Psoas muscle (tissue), 7 donors: ENCODE measurements at regions not wholly inside any gene's neighbourhood (a gene's known extent, or its start where the extent isn't known, plus 50 kb on each side); places are given as distances from the start of the nearest gene placed in this dataset.

Experiments used
- ATAC-seq, 4 donors: fragments of 200-7000 bp; cut with Tn5 transposase; one replicate each; pipeline ENCODE4 v1.9.1; 2020; ENCODE audit warnings: moderate library complexity in 3 of 4, mild to moderate bottlenecking in 2 of 4
- DNase-seq, 2 donors: peaks; one replicate each; pipeline ENCODE4 v3.0.0-alpha.2; 2020
- H3K27ac ChIP-seq: fragments of 200-600 bp; one replicate; pipeline ENCODE4 v1.8.0; 2022
- H3K27me3 ChIP-seq, 3 donors: fragments of 200-600 bp in 1 of 3; one replicate each; pipeline versions ENCODE4 v1.6.1 to v1.8.0; 2013 to 2022; ENCODE audit warnings: low read length in 2 of 3, mild to moderate bottlenecking in 2 of 3, moderate library complexity in 1 of 3; ENCODE audit not compliant: insufficient read depth in 3 of 3
- H3K36me3 ChIP-seq, 2 donors: fragments of 200-600 bp in 1 of 2; one replicate each; pipeline versions ENCODE4 v1.6.1 to v1.8.0; 2013 to 2022; ENCODE audit warnings: low read depth in 1 of 2, mild to moderate bottlenecking in 1 of 2, moderate library complexity in 1 of 2; ENCODE audit not compliant: insufficient read depth in 1 of 2
- H3K4me1 ChIP-seq: fragments of 200-600 bp; one replicate; pipeline ENCODE4 v1.8.0; 2022
- H3K4me3 ChIP-seq: fragments of 200-600 bp; one replicate; pipeline ENCODE4 v1.8.0; 2022; ENCODE audit warnings: mild to moderate bottlenecking
- H3K9me3 ChIP-seq: fragments of 200-600 bp; one replicate; pipeline ENCODE4 v1.8.0; 2022
- CTCF ChIP-seq: fragments of 200-600 bp; IDR thresholded peaks from one replicate; pipeline ENCODE4 v1.8.0; 2022; ENCODE audit warnings: antibody characterized with exemption
- WGBS, 3 donors: extraction: QIAGEN DNeasy Blood & Tissue Kit; methylation state at CpG; one replicate each; pipeline versions ENCODE4 v1.1.6 to v1.1.7; 2013; 5-methylcytosine and 5-hydroxymethylcytosine counted together
- intact Hi-C, 2 donors: fragments of 100-400 bp; cut with DNase I; formaldehyde crosslinking; loops; one replicate each; pipeline versions ENCODE4 v1.11.0 to v1.14.2; 2022
- donor health status: healthy with polysubstance abuse.
- donor health status: DM: no; HTN: no; CAD: no; lungs with moderate emphysema.
- donor health status: Bipolar disorder and iron deficiency.
- donor health status: healthy.
- donor health status: DM: yes; HTN: yes; CAD: no.
- donor health status: DM: no; HTN: no; CAD: no.
- donor health status: DM: yes; HTN: yes; CAD: no.

GRCh38 chr10:117661316-117661715 lies 118.8 kb downstream of the EMX2 start:
- intact Hi-C loops = no loop called here
- ATAC-seq (no peak), DNase-seq (no peak)
- Histone ChIP-seq H3K4me1 (no peaks in the 10 kb centered on the region), H3K27ac (no peak overlapping the region), H3K27me3 (no peaks in the 10 kb centered on the region), H3K36me3 (no peaks in the 10 kb centered on the region), H3K9me3 (no peaks in the 10 kb centered on the region), H3K4me3 (no peak overlapping the region)
- 88 to 96% (median 94%) methylated on average over 2 of the region's 2 CpGs for WGBS, 3 donors
- TF ChIP-seq CTCF = no peak

- ATAC-seq (no peak), DNase-seq (no peak)
- Histone ChIP-seq H3K4me1 (no peaks in the 10 kb centered on the region), H3K27ac (no peak overlapping the region), H3K9me3 (no peaks in the 10 kb centered on the region), H3K4me3 (no peak overlapping the region), H3K36me3 (no peaks in the 10 kb centered on the region), H3K27me3 (no peaks in the 10 kb centered on the region)
- TF ChIP-seq CTCF = no peak
- intact Hi-C loops = no loop called here
- 53 to 67% (median 62%) methylated on average over 2 of the region's 2 CpGs for WGBS, 3 donors
Observed at GRCh38 chr10:117662126-117662525, 119.6 kb downstream of the EMX2 start.

GRCh38 chr10:117662751-117663540 lies 120.4 kb downstream of the EMX2 start:
- no peak for TF ChIP-seq CTCF
- ATAC-seq = no peak
- Histone ChIP-seq H3K36me3 (no peaks in the 10 kb centered on the region), H3K27ac (no peak overlapping the region), H3K4me1 (no peaks in the 10 kb centered on the region), H3K27me3 (no peaks in the 10 kb centered on the region), H3K9me3 (no peaks in the 10 kb centered on the region), H3K4me3 (no peak overlapping the region)
- intact Hi-C loops = no loop called here
- no peak for DNase-seq
- 61 to 66% (median 62%) methylated on average over 7 of the region's 7 CpGs for WGBS, 3 donors

- TF ChIP-seq CTCF = no peak
- no peaks in the 10 kb centered on the region for H3K36me3 ChIP-seq
- 22 to 36% (median 28%) methylated on average over 2 of the region's 2 CpGs for WGBS, 3 donors
- H3K4me3 ChIP-seq = no peak overlapping the region
- H3K9me3 ChIP-seq = no peaks in the 10 kb centered on the region
- H3K27ac ChIP-seq = no peak overlapping the region
- intact Hi-C loops = no loop called here
- H3K27me3 ChIP-seq = no peaks in the 10 kb centered on the region
- no peaks in the 10 kb centered on the region for H3K4me1 ChIP-seq
- no peak for ATAC-seq
- DNase-seq = no peak
Observed at GRCh38 chr10:117663750-117664149, 121.2 kb downstream of the EMX2 start.

GRCh38 chr10:117664288-117664687 lies 121.7 kb downstream of the EMX2 start:
- no peak overlapping the region for H3K4me3 ChIP-seq
- no peaks in the 10 kb centered on the region for H3K4me1 ChIP-seq
- TF ChIP-seq CTCF = no peak
- no peak overlapping the region for H3K27ac ChIP-seq
- no peaks in the 10 kb centered on the region for H3K36me3 ChIP-seq
- 73 to 80% (median 77%) methylated on average over 5 of the region's 5 CpGs for WGBS, 3 donors
- no peaks in the 10 kb centered on the region for H3K9me3 ChIP-seq
- ATAC-seq (no peak), DNase-seq (no peak)
- H3K27me3 ChIP-seq = no peaks in the 10 kb centered on the region
- intact Hi-C loops = no loop called here
